GM12878 (cell line): ENCODE measurements at regions not wholly inside any gene's neighbourhood (a gene's known extent, or its start where the extent isn't known, plus 50 kb on each side); places are given as distances from the start of the nearest gene placed in this dataset.
A peak's percentile ranks its signal among the peaks of the same experiment; 100 is the strongest.

Experiments
- BACH1 ChIP-seq: fragments of 450-650 bp; IDR thresholded peaks from 2 replicates; pipeline ENCODE4 v1.6.1; 2017; ENCODE audit warnings: mild to moderate bottlenecking, borderline replicate concordance
- CEBPB ChIP-seq, 2 experiments: fragments of 150-350 bp in 1 of 2; IDR thresholded peaks; 2 replicates each; pipeline ENCODE4 v1.6.1; 2012 to 2014; ENCODE audit warnings: low read depth in 2 of 2, low read length in 2 of 2, borderline replicate concordance in 1 of 2, inconsistent platforms in 1 of 2
- CREB1 ChIP-seq: IDR thresholded peaks from 2 replicates; pipeline ENCODE4 v1.6.1; 2012; ENCODE audit warnings: low read depth, mild to moderate bottlenecking, inconsistent platforms
- HDAC2 ChIP-seq: fragments of 200-600 bp; sonication (generic); IDR thresholded peaks from 2 replicates; pipeline ENCODE4 v1.6.1; 2017
- IRF4 ChIP-seq: IDR thresholded peaks from 2 replicates; pipeline ENCODE4 v1.6.1; 2011; ENCODE audit warnings: low read depth, low read length
- LARP7 ChIP-seq: fragments of 450-650 bp; IDR thresholded peaks from 2 replicates; pipeline ENCODE4 v1.6.1; 2017; ENCODE audit warnings: mild to moderate bottlenecking
- MEF2B ChIP-seq: fragments of 450-650 bp; IDR thresholded peaks from 2 replicates; pipeline ENCODE4 v1.6.1; 2018; ENCODE audit warnings: mild to moderate bottlenecking, moderate library complexity; ENCODE audit not compliant: partially characterized antibody, poor library complexity, severe bottlenecking
- NFYA ChIP-seq: IDR thresholded peaks from 2 replicates; pipeline ENCODE4 v1.6.1; 2011; ENCODE audit warnings: low read depth, mild to moderate bottlenecking, low read length, improper control_type of control experiment, borderline replicate concordance
- NR2F1 ChIP-seq: fragments of 450-650 bp; conservative IDR thresholded peaks from 2 replicates; pipeline ENCODE4 v1.6.1; 2017; ENCODE audit warnings: mild to moderate bottlenecking
- NRF1 ChIP-seq: conservative IDR thresholded peaks from 2 replicates; pipeline ENCODE4 v1.6.1; 2011; ENCODE audit warnings: mild to moderate bottlenecking, low read depth, low read length, improper control_type of control experiment
- POU2F2 ChIP-seq: IDR thresholded peaks from 3 replicates; pipeline ENCODE4 v1.6.1; 2011; ENCODE audit warnings: low read depth, mild to moderate bottlenecking, low read length, borderline replicate concordance
- RB1 ChIP-seq: fragments of 450-650 bp; formaldehyde crosslinking; IDR thresholded peaks from 2 replicates; pipeline ENCODE4 v1.6.1; 2017; ENCODE audit warnings: mild to moderate bottlenecking, borderline replicate concordance
- RELB ChIP-seq: fragments of 450-650 bp; IDR thresholded peaks from 2 replicates; pipeline ENCODE4 v1.6.1; 2017; ENCODE audit warnings: low read depth, mild to moderate bottlenecking, moderate library complexity
- SIX5 ChIP-seq: IDR thresholded peaks from 2 replicates; pipeline ENCODE4 v1.6.1; 2011; ENCODE audit warnings: mild to moderate bottlenecking, low read depth, low read length, moderate library complexity; ENCODE audit not compliant: severe bottlenecking
- SPI1 ChIP-seq: IDR thresholded peaks from 2 replicates; pipeline ENCODE4 v1.6.1; 2011; ENCODE audit warnings: low read depth, mild to moderate bottlenecking, low read length, moderate library complexity, borderline replicate concordance; ENCODE audit not compliant: insufficient read depth
- TAF1 ChIP-seq: IDR thresholded peaks from 2 replicates; pipeline ENCODE4 v1.6.1; 2011; ENCODE audit warnings: mild to moderate bottlenecking, low read depth, low read length, borderline replicate concordance
- TBL1XR1 ChIP-seq: IDR thresholded peaks from 2 replicates; pipeline ENCODE4 v1.6.1; 2012; ENCODE audit warnings: low read depth, low read length, improper control_type of control experiment
- WRNIP1 ChIP-seq: IDR thresholded peaks from 2 replicates; pipeline ENCODE4 v1.6.1; 2011; ENCODE audit warnings: low read depth, low read length, improper control_type of control experiment, borderline replicate concordance
- ZNF217 ChIP-seq: fragments of 450-650 bp; IDR thresholded peaks from 2 replicates; pipeline ENCODE4 v1.6.1; 2017; ENCODE audit warnings: antibody characterized with exemption, mild to moderate bottlenecking
- ZNF622 ChIP-seq: fragments of 450-650 bp; IDR thresholded peaks from 2 replicates; pipeline ENCODE4 v1.6.1; 2017; ENCODE audit warnings: mild to moderate bottlenecking, inconsistent platforms
- ZSCAN29 ChIP-seq: fragments of 450-650 bp; IDR thresholded peaks from 2 replicates; pipeline ENCODE4 v1.6.1; 2017; ENCODE audit warnings: mild to moderate bottlenecking, moderate library complexity
- TF ChIP-seq, protein P1 (sequence below): fragments of 150-350 bp; IDR thresholded peaks from 2 replicates; pipeline ENCODE4 v1.6.1; 2016; ENCODE audit warnings: low read depth, low read length
- TF ChIP-seq, protein P2 (sequence below): fragments of 450-650 bp; IDR thresholded peaks from 2 replicates; pipeline ENCODE4 v1.6.1; 2018; ENCODE audit warnings: mild to moderate bottlenecking, low read depth, moderate library complexity; ENCODE audit not compliant: partially characterized antibody

DNA sequence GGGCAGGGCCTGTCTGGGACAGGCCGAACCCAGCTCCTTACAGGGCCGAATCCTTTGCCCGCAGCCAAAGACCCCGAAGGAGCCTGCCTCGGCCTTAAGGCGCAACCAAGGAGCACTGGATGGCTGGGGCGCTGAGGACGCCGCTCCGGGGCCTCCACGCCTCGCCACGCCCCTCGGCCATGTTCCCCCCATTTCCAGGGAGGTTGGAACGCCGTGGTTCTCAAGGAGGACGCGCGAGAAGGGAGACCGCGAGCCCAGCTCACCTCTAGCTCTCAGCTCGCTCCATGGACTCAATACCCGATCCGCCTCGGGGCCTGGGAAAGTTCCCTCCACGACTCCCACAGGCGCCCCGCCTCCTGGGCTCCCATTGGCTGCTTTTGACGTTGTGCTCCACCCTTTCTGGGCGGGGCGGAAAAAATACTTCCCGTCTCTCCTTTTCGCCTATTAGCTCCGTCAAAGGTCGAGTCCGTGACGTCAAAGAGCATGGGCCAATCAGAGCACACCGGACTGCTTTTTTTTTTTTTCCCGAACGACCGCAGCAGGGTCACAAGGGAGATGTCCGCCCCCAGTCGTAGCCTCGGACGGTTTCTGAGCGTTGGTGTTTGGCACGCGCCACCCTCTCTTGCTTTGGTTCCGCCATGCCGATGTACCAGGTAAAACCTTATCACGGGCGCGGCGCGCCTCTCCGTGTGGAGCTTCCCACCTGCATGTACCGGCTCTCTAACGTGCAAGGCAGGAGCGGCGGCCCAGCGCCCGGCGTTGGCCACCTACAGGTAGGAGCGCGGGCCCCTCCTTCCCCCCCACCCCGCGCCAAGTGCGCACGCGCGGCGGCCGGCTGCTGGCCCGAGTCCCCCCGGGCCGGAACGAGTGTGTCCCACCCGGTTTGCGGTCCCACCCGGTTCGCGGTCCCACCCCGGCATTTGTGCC is 305.7 kb downstream of the TYW1 start (continued):
- TF ChIP-seq, protein P1, sequence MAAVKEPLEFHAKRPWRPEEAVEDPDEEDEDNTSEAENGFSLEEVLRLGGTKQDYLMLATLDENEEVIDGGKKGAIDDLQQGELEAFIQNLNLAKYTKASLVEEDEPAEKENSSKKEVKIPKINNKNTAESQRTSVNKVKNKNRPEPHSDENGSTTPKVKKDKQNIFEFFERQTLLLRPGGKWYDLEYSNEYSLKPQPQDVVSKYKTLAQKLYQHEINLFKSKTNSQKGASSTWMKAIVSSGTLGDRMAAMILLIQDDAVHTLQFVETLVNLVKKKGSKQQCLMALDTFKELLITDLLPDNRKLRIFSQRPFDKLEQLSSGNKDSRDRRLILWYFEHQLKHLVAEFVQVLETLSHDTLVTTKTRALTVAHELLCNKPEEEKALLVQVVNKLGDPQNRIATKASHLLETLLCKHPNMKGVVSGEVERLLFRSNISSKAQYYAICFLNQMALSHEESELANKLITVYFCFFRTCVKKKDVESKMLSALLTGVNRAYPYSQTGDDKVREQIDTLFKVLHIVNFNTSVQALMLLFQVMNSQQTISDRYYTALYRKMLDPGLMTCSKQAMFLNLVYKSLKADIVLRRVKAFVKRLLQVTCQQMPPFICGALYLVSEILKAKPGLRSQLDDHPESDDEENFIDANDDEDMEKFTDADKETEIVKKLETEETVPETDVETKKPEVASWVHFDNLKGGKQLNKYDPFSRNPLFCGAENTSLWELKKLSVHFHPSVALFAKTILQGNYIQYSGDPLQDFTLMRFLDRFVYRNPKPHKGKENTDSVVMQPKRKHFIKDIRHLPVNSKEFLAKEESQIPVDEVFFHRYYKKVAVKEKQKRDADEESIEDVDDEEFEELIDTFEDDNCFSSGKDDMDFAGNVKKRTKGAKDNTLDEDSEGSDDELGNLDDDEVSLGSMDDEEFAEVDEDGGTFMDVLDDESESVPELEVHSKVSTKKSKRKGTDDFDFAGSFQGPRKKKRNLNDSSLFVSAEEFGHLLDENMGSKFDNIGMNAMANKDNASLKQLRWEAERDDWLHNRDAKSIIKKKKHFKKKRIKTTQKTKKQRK: no peak
- TF ChIP-seq RELB (peak; percentile 70; the same call in 1 of the 2 replicates), POU2F2 (peak; percentile 67; the same call in 2 of the 3 replicates), CREB1 (peak; percentile 97), IRF4 (no peak), TAF1 (peak; percentile 80; the same call in 1 of the 2 replicates), SPI1 (no peak), NFYA (no peak), HDAC2 (no peak), ZNF217 (no peak), SIX5 (no peak), WRNIP1 (no peak), MEF2B (peak; percentile 87), BACH1 (peak; percentile 75), LARP7 (peak; percentile 75), CEBPB (IDR thresholded peaks at IDR 0.05; ENCODE audit: borderline replicate concordance in 1 of 2, low read depth in 2 of 2, low read length in 2 of 2) (no peak), ZSCAN29 (no peak), RB1 (peak; percentile 46; the same call in 1 of the 2 replicates), ZNF622 (no peak), TBL1XR1 (no peak), NR2F1 (peak; percentile 78; the same call in 1 of the 2 replicates), NRF1 (0 out of 2 replicates have a peak, but pooled peaks have one; percentile 33)
- TF ChIP-seq, protein P2, sequence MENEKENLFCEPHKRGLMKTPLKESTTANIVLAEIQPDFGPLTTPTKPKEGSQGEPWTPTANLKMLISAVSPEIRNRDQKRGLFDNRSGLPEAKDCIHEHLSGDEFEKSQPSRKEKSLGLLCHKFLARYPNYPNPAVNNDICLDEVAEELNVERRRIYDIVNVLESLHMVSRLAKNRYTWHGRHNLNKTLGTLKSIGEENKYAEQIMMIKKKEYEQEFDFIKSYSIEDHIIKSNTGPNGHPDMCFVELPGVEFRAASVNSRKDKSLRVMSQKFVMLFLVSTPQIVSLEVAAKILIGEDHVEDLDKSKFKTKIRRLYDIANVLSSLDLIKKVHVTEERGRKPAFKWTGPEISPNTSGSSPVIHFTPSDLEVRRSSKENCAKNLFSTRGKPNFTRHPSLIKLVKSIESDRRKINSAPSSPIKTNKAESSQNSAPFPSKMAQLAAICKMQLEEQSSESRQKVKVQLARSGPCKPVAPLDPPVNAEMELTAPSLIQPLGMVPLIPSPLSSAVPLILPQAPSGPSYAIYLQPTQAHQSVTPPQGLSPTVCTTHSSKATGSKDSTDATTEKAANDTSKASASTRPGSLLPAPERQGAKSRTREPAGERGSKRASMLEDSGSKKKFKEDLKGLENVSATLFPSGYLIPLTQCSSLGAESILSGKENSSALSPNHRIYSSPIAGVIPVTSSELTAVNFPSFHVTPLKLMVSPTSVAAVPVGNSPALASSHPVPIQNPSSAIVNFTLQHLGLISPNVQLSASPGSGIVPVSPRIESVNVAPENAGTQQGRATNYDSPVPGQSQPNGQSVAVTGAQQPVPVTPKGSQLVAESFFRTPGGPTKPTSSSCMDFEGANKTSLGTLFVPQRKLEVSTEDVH: no peak
